ENCODE measurements at regions not wholly inside any gene's neighbourhood (a gene's known extent, or its start where the extent isn't known, plus 50 kb on each side); places are given as distances from the start of the nearest gene placed in this dataset.
"Not testable (repeated sequence)": the region's sequence is repeated elsewhere in the genome, so short reads cannot be mapped to it uniquely, and the experiment has no call there.

GRCh38 chr17:30638968-30639367 is 161.8 kb downstream of the GOSR1 start:
- not testable (repeated sequence) for DNase-seq

GRCh38 chr17:30631651-30632050 is 154.4 kb downstream of the GOSR1 start:
- DNase-seq = not testable (repeated sequence)

GRCh38 chr17:30625380-30625779 is 148.2 kb downstream of the GOSR1 start:
- DNase-seq = not testable (repeated sequence)

- not testable (repeated sequence) for DNase-seq
Measured at GRCh38 chr17:30624180-30624579, 147.0 kb downstream of the GOSR1 start.

GRCh38 chr17:30609682-30610081 is 132.5 kb downstream of the GOSR1 start:
- DNase-seq = not testable (repeated sequence)

GRCh38 chr17:30605523-30605922 is 128.3 kb downstream of the GOSR1 start:
- no peak for DNase-seq

- DNase-seq = no peak
Measured at GRCh38 chr17:30605027-30605426, 127.8 kb downstream of the GOSR1 start.

GRCh38 chr17:30602396-30602795 is 125.2 kb downstream of the GOSR1 start:
- DNase-seq = not testable (repeated sequence)

- DNase-seq = not testable (repeated sequence)
Measured at GRCh38 chr17:30601984-30602383, 124.8 kb downstream of the GOSR1 start.

- no peak for DNase-seq
Measured at GRCh38 chr17:30600830-30601494, 123.8 kb downstream of the GOSR1 start.

- no peak for DNase-seq
Measured at GRCh38 chr17:30600060-30600829, 123.0 kb downstream of the GOSR1 start.

GRCh38 chr17:30599428-30600059 is 122.3 kb downstream of the GOSR1 start:
- no peak for DNase-seq

- DNase-seq = no peak
Measured at GRCh38 chr17:30597776-30598288, 120.6 kb downstream of the GOSR1 start.

- not testable (repeated sequence) for DNase-seq
Measured at GRCh38 chr17:30596948-30597775, 120.0 kb downstream of the GOSR1 start.

- not testable (repeated sequence) for DNase-seq
Measured at GRCh38 chr17:30594953-30595371, 117.8 kb downstream of the GOSR1 start.

GRCh38 chr17:30594223-30594952 is 117.2 kb downstream of the GOSR1 start:
- DNase-seq = no peak

GRCh38 chr17:30590081-30590733 is 113.0 kb downstream of the GOSR1 start:
- DNase-seq = no peak

- no peak for DNase-seq
Measured at GRCh38 chr17:30589431-30589830, 112.2 kb downstream of the GOSR1 start.

GRCh38 chr17:30588798-30589247 is 111.6 kb downstream of the GOSR1 start:
- no peak for DNase-seq

GRCh38 chr17:30586818-30587595 is 109.8 kb downstream of the GOSR1 start:
- DNase-seq = no peak

Measured in cortex of kidney (tissue), 1 donor.